ENCODE measurements at regions not wholly inside any gene's neighbourhood (a gene's known extent, or its start where the extent isn't known, plus 50 kb on each side); places are given as distances from the start of the nearest gene placed in this dataset.

DNA sequence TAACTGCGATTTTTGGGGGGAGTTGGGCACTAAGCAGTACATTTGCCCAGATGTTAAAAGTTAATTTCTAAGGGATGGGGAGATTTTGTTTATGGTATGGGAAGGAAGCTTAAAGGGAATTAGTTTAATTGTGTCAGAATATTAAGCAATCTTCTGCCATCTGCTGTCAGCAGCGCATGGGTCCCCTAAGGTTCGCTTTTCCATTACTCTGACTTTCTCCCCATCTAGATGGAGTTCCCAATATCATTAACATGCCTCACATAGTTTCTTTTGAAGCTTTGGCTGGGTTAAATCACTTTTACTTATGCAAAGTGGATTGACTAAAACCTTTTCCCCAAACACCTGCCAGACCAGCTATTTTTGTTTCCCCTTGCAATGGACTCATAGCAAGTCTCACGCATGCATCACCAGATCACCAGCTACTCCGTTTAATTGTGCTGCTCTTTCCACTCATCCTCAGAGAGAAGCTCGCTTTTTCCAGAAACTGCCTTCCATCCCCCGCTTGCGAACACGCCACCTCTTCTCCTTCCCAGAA, 172.7 kb downstream of the FAT3 start:
- Histone ChIP-seq H3K9me3 (replicated peaks) (no peaks in the 10 kb centered on the region), H3K27ac (replicated peaks) (no peak overlapping the region), H3K36me3 (no peaks in the 10 kb centered on the region), H3K4me3 (no peak overlapping the region), H3K4me1 (no peaks in the 10 kb centered on the region), H3K27me3 (ENCODE audit: low read depth) (peaks cover 35% of the 10 kb centered on the region)
- no peak for DNase-seq
- intact Hi-C loops (cut with micrococcal nuclease): no loop called here
- TF ChIP-seq, protein P1, sequence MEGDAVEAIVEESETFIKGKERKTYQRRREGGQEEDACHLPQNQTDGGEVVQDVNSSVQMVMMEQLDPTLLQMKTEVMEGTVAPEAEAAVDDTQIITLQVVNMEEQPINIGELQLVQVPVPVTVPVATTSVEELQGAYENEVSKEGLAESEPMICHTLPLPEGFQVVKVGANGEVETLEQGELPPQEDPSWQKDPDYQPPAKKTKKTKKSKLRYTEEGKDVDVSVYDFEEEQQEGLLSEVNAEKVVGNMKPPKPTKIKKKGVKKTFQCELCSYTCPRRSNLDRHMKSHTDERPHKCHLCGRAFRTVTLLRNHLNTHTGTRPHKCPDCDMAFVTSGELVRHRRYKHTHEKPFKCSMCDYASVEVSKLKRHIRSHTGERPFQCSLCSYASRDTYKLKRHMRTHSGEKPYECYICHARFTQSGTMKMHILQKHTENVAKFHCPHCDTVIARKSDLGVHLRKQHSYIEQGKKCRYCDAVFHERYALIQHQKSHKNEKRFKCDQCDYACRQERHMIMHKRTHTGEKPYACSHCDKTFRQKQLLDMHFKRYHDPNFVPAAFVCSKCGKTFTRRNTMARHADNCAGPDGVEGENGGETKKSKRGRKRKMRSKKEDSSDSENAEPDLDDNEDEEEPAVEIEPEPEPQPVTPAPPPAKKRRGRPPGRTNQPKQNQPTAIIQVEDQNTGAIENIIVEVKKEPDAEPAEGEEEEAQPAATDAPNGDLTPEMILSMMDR (IDR thresholded peaks at IDR 0.05; ENCODE audit: borderline replicate concordance): no peak

DNA sequence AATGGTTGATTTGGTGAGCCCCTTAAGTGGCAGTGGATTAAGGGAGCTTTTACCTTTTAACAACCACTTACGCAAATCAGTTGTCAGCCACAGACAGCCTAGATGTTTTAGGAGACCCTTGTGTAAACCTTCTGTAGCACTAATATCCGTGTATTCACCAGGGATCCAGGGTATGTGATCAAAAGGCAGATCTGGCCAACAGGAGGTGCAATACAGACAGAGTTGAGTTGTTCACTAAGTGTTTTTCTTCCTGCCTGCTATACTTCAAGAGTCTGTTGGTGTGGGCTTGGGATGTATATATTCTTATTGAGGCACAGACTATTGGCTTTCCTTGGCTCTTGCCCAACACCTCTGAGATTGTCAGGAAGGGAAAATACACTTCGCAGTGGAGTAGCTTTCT, 175.1 kb downstream of the FAT3 start:
- no peaks in the 10 kb centered on the region for H3K9me3 ChIP-seq (replicated peaks)
- no peak for DNase-seq
- no peaks in the 10 kb centered on the region for H3K4me1 ChIP-seq
- no peaks in the 10 kb centered on the region for H3K36me3 ChIP-seq
- peaks cover 13% of the 10 kb centered on the region for H3K27me3 ChIP-seq (ENCODE audit: low read depth)
- intact Hi-C loops (cut with micrococcal nuclease): no loop called here
- H3K27ac ChIP-seq (replicated peaks): no peak overlapping the region
- no peak overlapping the region for H3K4me3 ChIP-seq
- TF ChIP-seq, protein P1 (IDR thresholded peaks at IDR 0.05; ENCODE audit: borderline replicate concordance): peak; percentile 16

DNA sequence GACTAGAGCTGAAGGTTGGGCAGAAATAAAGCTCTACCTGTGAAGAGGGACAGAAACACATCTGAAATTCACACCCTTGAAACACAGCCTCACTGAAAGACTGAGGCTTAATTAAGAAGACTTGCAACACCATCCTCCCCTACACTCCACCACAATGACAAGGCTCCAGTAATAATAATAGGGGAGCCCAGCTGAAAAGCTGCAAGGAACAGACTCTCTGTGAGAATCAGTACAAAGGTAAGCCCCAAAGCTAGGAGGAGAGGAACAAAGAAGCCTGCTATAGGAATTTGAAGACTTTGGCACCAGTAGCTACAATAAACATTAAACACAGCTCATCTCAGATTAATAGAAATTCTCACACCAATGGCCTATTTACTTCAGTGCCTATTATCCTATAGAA, 176.9 kb downstream of the FAT3 start:
- DNase-seq: no peak
- TF ChIP-seq, protein P1 (IDR thresholded peaks at IDR 0.05; ENCODE audit: borderline replicate concordance): no peak

DNA sequence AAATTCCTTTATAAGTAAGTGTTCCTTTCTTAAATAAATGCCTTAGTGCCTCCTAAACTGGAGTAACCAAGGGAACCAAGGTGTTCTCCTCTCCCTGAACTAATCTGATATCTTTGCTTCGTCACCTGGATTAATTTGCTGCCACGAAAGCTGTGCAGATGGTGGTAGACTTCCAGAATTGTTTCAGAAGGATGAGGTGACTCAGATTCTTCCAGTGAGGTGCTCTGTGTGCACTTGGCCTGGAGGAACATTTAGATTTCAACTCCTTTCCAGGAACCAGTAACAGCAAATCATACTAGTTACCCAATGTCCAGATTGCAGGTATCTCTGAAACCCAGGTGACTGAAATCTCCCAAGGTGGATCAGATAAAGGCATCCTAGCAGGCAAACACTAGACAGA, 181.9 kb downstream of the FAT3 start:
- Histone ChIP-seq H3K4me3 (no peak overlapping the region), H3K9me3 (replicated peaks) (no peaks in the 10 kb centered on the region), H3K27me3 (ENCODE audit: low read depth) (no peaks in the 10 kb centered on the region), H3K36me3 (no peaks in the 10 kb centered on the region), H3K27ac (replicated peaks) (no peak overlapping the region), H3K4me1 (no peaks in the 10 kb centered on the region)
- intact Hi-C loops (cut with micrococcal nuclease): no loop called here
- no peak for DNase-seq
- TF ChIP-seq, protein P1 (IDR thresholded peaks at IDR 0.05; ENCODE audit: borderline replicate concordance): no peak

More for the DNA sequence above, 176.9 kb downstream of the FAT3 start:
- Histone ChIP-seq H3K4me3 (no peak overlapping the region), H3K4me1 (no peaks in the 10 kb centered on the region), H3K27me3 (ENCODE audit: low read depth) (peaks cover 10% of the 10 kb centered on the region), H3K36me3 (no peaks in the 10 kb centered on the region), H3K27ac (replicated peaks) (no peak overlapping the region), H3K9me3 (replicated peaks) (no peaks in the 10 kb centered on the region)
- intact Hi-C loops (cut with micrococcal nuclease): no loop called here

DNA sequence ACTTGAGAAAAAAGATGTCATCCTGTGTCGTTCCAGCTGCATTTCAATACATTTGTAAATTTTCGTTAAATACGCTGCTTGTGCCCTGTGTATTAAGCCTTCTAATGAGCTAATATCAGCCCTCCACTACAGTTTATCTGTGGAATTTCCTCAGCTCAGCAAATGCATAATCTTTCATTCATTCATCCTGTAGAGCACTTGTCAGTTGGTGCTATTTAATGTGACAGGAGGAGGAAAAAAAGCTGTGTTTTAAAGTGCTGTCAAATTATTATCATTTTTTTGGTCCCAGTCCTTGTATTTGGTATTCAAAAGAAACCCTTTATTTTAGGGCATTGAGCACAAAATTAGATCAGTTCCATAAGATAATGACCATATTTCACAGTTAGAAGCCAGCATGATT, 184.7 kb downstream of the FAT3 start:
- Histone ChIP-seq H3K9me3 (replicated peaks) (no peaks in the 10 kb centered on the region), H3K36me3 (no peaks in the 10 kb centered on the region), H3K4me1 (no peaks in the 10 kb centered on the region), H3K4me3 (no peak overlapping the region), H3K27ac (replicated peaks) (no peak overlapping the region), H3K27me3 (ENCODE audit: low read depth) (no peaks in the 10 kb centered on the region)
- no peak for DNase-seq
- TF ChIP-seq, protein P1 (IDR thresholded peaks at IDR 0.05; ENCODE audit: borderline replicate concordance): no peak
- intact Hi-C loops (cut with micrococcal nuclease): no loop called here

Data from left ventricle myocardium inferior (tissue), 1 donor.